GM23338 (cell line): ENCODE measurements at regions not wholly inside any gene's neighbourhood (a gene's known extent, or its start where the extent isn't known, plus 50 kb on each side); places are given as distances from the start of the nearest gene placed in this dataset.

Experiments used
- ATAC-seq: fragments of 200-7000 bp; cut with Tn5 transposase; 3 replicates; pipeline ENCODE4 v1.9.1; 2020
- DNase-seq: peaks from one replicate; pipeline ENCODE4 v3.0.0-alpha.2; 2015; ENCODE audit warnings: low spot score
- H2AFZ ChIP-seq: fragments of 200-600 bp; sonication (generic); 2 replicates; pipeline ENCODE4 v1.8.0; 2016; ENCODE audit warnings: antibody characterized with exemption, mild to moderate bottlenecking, moderate library complexity
- H3F3A ChIP-seq: fragments of 200-600 bp; sonication (generic); replicated peaks from 2 replicates; pipeline ENCODE4 v1.8.0; 2017; ENCODE audit warnings: antibody characterized with exemption, mixed run types, low read depth
- H3K27ac ChIP-seq: fragments of 200-600 bp; sonication (generic); 2 replicates; pipeline ENCODE4 v1.6.1; 2016; ENCODE audit warnings: low read depth
- H3K27me3 ChIP-seq: fragments of 200-600 bp; sonication (generic); 2 replicates; pipeline ENCODE4 v1.8.0; 2016; ENCODE audit warnings: mild to moderate bottlenecking, mixed run types, moderate library complexity; ENCODE audit not compliant: insufficient read depth
- H3K36me3 ChIP-seq: fragments of 200-600 bp; sonication (generic); 2 replicates; pipeline ENCODE4 v1.8.0; 2016; ENCODE audit warnings: mild to moderate bottlenecking; ENCODE audit not compliant: insufficient read depth
- H3K4me1 ChIP-seq: fragments of 200-600 bp; sonication (generic); 2 replicates; pipeline ENCODE4 v1.8.0; 2016; ENCODE audit warnings: mild to moderate bottlenecking, moderate library complexity; ENCODE audit not compliant: insufficient read depth
- H3K4me2 ChIP-seq: fragments of 200-600 bp; sonication (generic); 2 replicates; pipeline ENCODE4 v1.7.1; 2017; ENCODE audit warnings: mixed run types
- H3K4me3 ChIP-seq: fragments of 200-600 bp; sonication (generic); 2 replicates; pipeline ENCODE4 v1.6.1; 2016; ENCODE audit warnings: mixed run types
- H3K79me2 ChIP-seq: fragments of 200-600 bp; sonication (generic); replicated peaks from 2 replicates; pipeline ENCODE4 v1.8.0; 2017; ENCODE audit warnings: mild to moderate bottlenecking; ENCODE audit not compliant: insufficient read depth
- H3K9me2 ChIP-seq: fragments of 200-600 bp; sonication (generic); 2 replicates; pipeline ENCODE4 v1.8.0; 2017; ENCODE audit not compliant: insufficient read depth
- H4K20me1 ChIP-seq: fragments of 200-600 bp; sonication (generic); replicated peaks from 2 replicates; pipeline ENCODE4 v1.8.0; 2017; ENCODE audit warnings: mild to moderate bottlenecking; ENCODE audit not compliant: insufficient read depth
- H3K27ac Mint-ChIP-seq: 2 replicates; pipeline ENCODE4 v1.8.0; 2020; ENCODE audit warnings: inconsistent platforms, mild to moderate bottlenecking, moderate library complexity, mixed read lengths
- H3K27me3 Mint-ChIP-seq: 3 replicates; pipeline ENCODE4 v1.8.0; 2022; ENCODE audit warnings: low read depth, mild to moderate bottlenecking, moderate library complexity, mixed read lengths, inconsistent platforms; ENCODE audit not compliant: insufficient read depth, poor library complexity
- H3K36me3 Mint-ChIP-seq: 3 replicates; pipeline ENCODE4 v1.8.0; 2021; ENCODE audit warnings: low read depth, mild to moderate bottlenecking, inconsistent platforms, moderate library complexity, mixed read lengths
- H3K4me1 Mint-ChIP-seq: 3 replicates; pipeline ENCODE4 v1.8.0; 2020; ENCODE audit warnings: mild to moderate bottlenecking, inconsistent platforms, mixed read lengths
- H3K4me3 Mint-ChIP-seq: 3 replicates; pipeline ENCODE4 v1.8.0; 2021; ENCODE audit warnings: moderate library complexity, mild to moderate bottlenecking, inconsistent platforms, mixed read lengths
- H3K9me3 Mint-ChIP-seq: 3 replicates; pipeline ENCODE4 v1.8.0; 2020; ENCODE audit warnings: moderate library complexity, mild to moderate bottlenecking, inconsistent platforms, mixed read lengths
- CREB1 ChIP-seq: fragments of 250-450 bp; sonication (Bioruptor Pico); IDR thresholded peaks from 2 replicates; pipeline ENCODE4 v1.5.0; 2020; ENCODE audit warnings: low read depth, mild to moderate bottlenecking, moderate library complexity
- CTCF ChIP-seq, 2 experiments: fragments of 200-600 bp in 1 of 2; sonication (generic) in 1 of 2; conservative IDR thresholded peaks; 2 replicates each; pipeline versions ENCODE4 v1.5.1 to v1.6.1; 2016 to 2017; ENCODE audit warnings: antibody characterized with exemption in 2 of 2, low read depth in 2 of 2, mild to moderate bottlenecking in 2 of 2, moderate library complexity in 1 of 2
- ETS1 ChIP-seq: IDR thresholded peaks from 2 replicates; pipeline ENCODE4 v1.6.1; 2016; ENCODE audit warnings: antibody characterized with exemption
- EZH2 ChIP-seq: fragments of 200-600 bp; sonication (generic); IDR thresholded peaks from one replicate; pipeline ENCODE4 v1.8.0; 2017; ENCODE audit warnings: antibody characterized with exemption, mild to moderate bottlenecking, low read depth; ENCODE audit not compliant: unreplicated experiment
- EZH2phosphoT487 ChIP-seq: fragments of 200-600 bp; sonication (generic); IDR thresholded peaks from one replicate; pipeline ENCODE4 v1.8.1; 2018; ENCODE audit warnings: antibody characterized with exemption; ENCODE audit not compliant: unreplicated experiment
- JUNB ChIP-seq: IDR thresholded peaks from one replicate; pipeline ENCODE4 v1.6.1; 2016; ENCODE audit warnings: antibody characterized with exemption; ENCODE audit not compliant: unreplicated experiment
- NANOG ChIP-seq: IDR thresholded peaks from 2 replicates; pipeline ENCODE4 v1.6.1; 2016; ENCODE audit warnings: antibody characterized with exemption, borderline replicate concordance
- POLR2AphosphoS5 ChIP-seq: IDR thresholded peaks from 2 replicates; pipeline ENCODE4 v1.6.1; 2016; ENCODE audit warnings: antibody characterized with exemption, low read depth
- REST ChIP-seq: IDR thresholded peaks from one replicate; pipeline ENCODE4 v1.6.1; 2018; ENCODE audit warnings: antibody characterized with exemption; ENCODE audit not compliant: unreplicated experiment
- STAT1 ChIP-seq: IDR thresholded peaks from one replicate; pipeline ENCODE4 v1.6.1; 2016; ENCODE audit warnings: antibody characterized with exemption; ENCODE audit not compliant: unreplicated experiment
- ZNF114 ChIP-seq: fragments of 250-450 bp; sonication (Bioruptor Pico); IDR thresholded peaks from 2 replicates; pipeline ENCODE4 v1.5.0; 2020; ENCODE audit warnings: mild to moderate bottlenecking, moderate library complexity
- ZNF331 ChIP-seq: fragments of 250-450 bp; sonication (Bioruptor Pico); IDR thresholded peaks from 2 replicates; pipeline ENCODE4 v1.5.0; 2020; ENCODE audit warnings: low read depth, mild to moderate bottlenecking, moderate library complexity
- ZNF462 ChIP-seq: fragments of 250-450 bp; sonication (Bioruptor Pico); IDR thresholded peaks from 2 replicates; pipeline ENCODE4 v1.5.0; 2020; ENCODE audit warnings: mild to moderate bottlenecking, moderate library complexity

GRCh38 chrX:114334473-114334982 lies 249.4 kb upstream of the HTR2C start:
- no peaks in the 10 kb centered on the region for H3K27me3 ChIP-seq
- H3K4me3 ChIP-seq = no peak overlapping the region
- Mint-ChIP-seq H3K36me3 (no peaks in the 10 kb centered on the region), H3K27me3 (no peaks in the 10 kb centered on the region), H3K4me1 (no peaks in the 10 kb centered on the region), H3K27ac (no peak overlapping the region), H3K4me3 (no peak overlapping the region), H3K9me3 (peaks cover 3% of the 10 kb centered on the region; the same call in 2 of the 3 replicates)
- H4K20me1 ChIP-seq = no peaks in the 10 kb centered on the region
- DNase-seq (no peak), ATAC-seq (no peak)
- no peak overlapping the region for H2AFZ ChIP-seq
- H3K9me2 ChIP-seq = no peaks in the 10 kb centered on the region
- no peaks in the 10 kb centered on the region for H3K36me3 ChIP-seq
- no peak overlapping the region for H3K27ac ChIP-seq
- no peaks in the 10 kb centered on the region for H3K79me2 ChIP-seq
- TF ChIP-seq JUNB = no peak
- no peak for TF ChIP-seq ZNF462 (CRISPR knock-in tag)
- TF ChIP-seq STAT1 = no peak
- no peak for TF ChIP-seq NANOG
- no peak for TF ChIP-seq ZNF114 (CRISPR knock-in tag)
- no peak for TF ChIP-seq CTCF (conservative IDR thresholded peaks at IDR 0.05; ENCODE audit: low read depth in 2 of 2)
- no peak for TF ChIP-seq POLR2AphosphoS5
- TF ChIP-seq EZH2 = no peak
- no peak for TF ChIP-seq ZNF331
- TF ChIP-seq ETS1 = no peak
- no peak for TF ChIP-seq REST
- TF ChIP-seq CREB1 (CRISPR knock-in tag) = no peak
- no peak for TF ChIP-seq EZH2phosphoT487
- H3K4me2 ChIP-seq = no peak overlapping the region
- H3K4me1 ChIP-seq = no peaks in the 10 kb centered on the region
- H3F3A ChIP-seq = no peaks in the 10 kb centered on the region
